Astrocyte of the cerebellum (primary cell): ENCODE measurements at regions not wholly inside any gene's neighbourhood (a gene's known extent, or its start where the extent isn't known, plus 50 kb on each side); places are given as distances from the start of the nearest gene placed in this dataset.

Source experiments
- DNase-seq: peaks from one replicate; pipeline ENCODE4 v3.0.0-alpha.2; 2011; ENCODE audit warnings: low read depth
- H3K4me3 ChIP-seq: 2 replicates; pipeline ENCODE4 v1.5.1; 2011; ENCODE audit warnings: mild to moderate bottlenecking, low read depth, low read length, moderate library complexity
- in situ Hi-C: cut with HindIII; loops from 2 replicates; pipeline ENCODE4 v1.10.0; 2017; ENCODE audit warnings: low sequenced_read_pairs
- TF ChIP-seq, protein P1 (sequence below): IDR thresholded peaks from 2 replicates; pipeline ENCODE4 v1.5.1; 2012; ENCODE audit warnings: low read length, low read depth, moderate library complexity, mild to moderate bottlenecking; ENCODE audit errors: missing control alignments

DNA sequence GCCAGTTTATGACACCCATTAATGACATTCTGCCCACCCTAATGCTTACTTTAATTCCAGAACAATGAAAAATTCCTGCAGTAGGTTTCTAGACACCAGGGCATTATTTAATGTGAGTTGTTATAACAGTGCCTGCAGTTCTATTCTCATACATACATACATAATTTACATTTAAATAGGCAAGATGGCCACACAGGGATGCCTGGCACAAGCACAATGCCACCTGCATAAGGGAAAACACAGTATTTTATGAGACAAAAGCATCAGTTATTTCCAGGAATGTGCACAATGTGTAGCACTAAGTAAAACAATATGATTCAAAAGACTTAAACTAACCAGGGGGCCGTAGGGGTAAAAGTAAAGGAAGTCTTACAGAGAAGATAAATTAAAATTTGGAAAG, 243.9 kb upstream of the SPRY2 start:
- TF ChIP-seq, protein P1, sequence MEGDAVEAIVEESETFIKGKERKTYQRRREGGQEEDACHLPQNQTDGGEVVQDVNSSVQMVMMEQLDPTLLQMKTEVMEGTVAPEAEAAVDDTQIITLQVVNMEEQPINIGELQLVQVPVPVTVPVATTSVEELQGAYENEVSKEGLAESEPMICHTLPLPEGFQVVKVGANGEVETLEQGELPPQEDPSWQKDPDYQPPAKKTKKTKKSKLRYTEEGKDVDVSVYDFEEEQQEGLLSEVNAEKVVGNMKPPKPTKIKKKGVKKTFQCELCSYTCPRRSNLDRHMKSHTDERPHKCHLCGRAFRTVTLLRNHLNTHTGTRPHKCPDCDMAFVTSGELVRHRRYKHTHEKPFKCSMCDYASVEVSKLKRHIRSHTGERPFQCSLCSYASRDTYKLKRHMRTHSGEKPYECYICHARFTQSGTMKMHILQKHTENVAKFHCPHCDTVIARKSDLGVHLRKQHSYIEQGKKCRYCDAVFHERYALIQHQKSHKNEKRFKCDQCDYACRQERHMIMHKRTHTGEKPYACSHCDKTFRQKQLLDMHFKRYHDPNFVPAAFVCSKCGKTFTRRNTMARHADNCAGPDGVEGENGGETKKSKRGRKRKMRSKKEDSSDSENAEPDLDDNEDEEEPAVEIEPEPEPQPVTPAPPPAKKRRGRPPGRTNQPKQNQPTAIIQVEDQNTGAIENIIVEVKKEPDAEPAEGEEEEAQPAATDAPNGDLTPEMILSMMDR = no peak
- no peak for DNase-seq
- H3K4me3 ChIP-seq = no peak overlapping the region
- in situ Hi-C loops = no loop called here

DNA sequence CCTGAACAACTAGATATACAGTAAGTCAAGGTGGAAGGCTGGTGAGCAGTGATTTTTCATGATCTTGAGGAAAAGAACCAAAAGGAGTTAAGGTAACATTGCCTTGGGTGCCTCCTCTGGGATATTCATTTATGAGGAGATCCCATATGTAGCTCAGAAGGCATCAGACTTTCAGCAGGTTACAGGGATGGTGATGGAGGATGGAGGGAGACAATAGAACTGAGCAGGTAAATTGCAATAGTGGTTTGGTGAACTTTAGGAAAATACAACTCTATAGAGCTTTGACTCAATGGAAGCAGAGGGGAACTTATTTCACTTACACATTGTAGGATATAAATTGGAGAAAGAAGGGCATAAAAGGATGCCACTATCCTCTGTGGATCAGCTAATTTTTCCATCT, 243.4 kb upstream of the SPRY2 start:
- TF ChIP-seq, protein P1 = no peak
- no peak overlapping the region for H3K4me3 ChIP-seq
- in situ Hi-C loops = no loop called here
- no peak for DNase-seq

DNA sequence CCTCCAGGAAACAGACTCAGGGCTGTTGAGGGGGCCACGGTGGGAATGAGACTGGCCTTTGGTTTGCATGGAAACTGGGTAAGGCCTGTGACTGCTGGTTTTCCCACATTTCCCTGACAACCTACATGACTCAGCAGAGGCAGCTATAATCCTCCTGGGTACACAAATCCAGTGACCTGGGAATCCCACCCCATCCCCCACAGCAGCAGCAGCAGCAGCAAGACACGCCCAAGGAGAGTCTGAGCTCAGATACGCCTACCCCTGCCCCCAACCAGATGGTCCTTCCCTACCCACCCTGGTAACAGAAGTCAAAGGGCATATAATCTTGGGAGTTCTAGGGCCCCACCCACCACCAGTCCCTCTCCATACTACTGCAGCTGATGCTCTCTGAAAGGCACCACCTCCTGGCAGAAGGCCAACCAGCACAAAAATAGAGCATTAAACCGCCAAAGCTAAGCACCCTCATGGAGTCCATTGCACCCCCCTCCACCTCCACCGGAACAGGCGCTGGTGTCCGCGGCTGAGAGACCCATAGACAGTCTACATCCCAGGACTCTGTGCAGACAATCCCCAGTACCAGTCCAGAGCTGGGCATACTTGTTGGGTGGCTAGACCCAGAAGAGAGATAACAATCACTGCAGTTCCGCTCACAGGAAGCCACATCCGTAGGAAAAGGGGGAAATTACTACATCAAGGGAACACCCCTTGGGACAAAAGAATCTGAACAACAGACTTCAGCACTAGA, 237.2 kb upstream of the SPRY2 start:
- in situ Hi-C loops = no loop called here
- H3K4me3 ChIP-seq = no peak overlapping the region
- no peak for DNase-seq
- TF ChIP-seq, protein P1 = no peak

DNA sequence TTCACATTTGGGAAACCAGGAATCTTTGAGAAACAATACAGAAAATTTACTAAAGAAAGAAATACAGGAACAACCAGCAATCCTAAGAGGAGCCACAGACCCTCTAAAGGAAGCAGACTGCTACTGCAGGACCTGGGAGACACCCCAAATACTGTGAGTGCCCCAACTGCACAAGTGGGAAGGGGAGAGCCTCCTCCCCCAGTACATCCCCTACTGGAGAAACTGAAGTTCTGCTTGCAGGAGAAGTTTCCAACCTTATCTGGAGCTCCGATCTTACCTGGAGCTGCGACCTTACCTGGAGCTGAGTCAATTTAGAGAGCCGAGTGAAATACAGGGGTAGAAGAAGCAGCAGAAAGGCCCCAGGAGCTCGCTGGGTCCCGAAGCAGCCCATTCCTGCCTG, 236.4 kb upstream of the SPRY2 start:
- DNase-seq = no peak
- H3K4me3 ChIP-seq = no peak overlapping the region
- in situ Hi-C loops = no loop called here
- TF ChIP-seq, protein P1 = no peak

DNA sequence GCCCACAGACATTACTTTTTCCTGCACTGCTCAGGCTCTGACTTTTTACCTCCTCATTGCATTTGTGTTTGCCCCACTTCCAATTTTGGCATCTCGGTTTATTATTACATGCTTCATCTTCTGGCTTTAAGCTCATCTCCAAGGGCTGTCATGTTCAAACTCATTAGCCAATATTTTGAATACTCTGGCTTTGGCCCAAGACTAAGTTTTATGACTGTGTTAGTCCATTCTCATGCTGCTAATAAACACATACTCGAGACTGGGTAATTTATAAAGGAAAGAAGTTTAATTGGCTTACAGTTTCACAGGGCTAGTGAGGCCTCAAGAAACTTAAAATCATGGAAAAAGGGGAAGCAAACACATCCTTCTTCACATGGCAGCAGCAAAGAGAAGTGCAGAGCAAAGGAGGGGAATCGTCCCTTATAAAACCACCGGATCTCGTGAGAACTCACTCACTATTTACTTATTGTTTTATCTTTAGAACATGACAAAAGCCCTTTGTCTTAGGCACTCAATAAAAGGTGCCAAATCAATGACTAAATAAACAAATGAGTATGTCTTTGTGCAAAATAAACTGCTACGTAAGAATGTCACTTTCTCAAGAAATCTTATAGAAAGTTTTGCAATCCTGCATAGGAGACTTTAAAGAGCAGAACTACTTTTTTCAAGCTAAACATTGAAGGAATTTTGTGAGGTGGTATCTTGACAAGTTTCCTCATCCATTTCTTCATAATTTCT, 233.4 kb upstream of the SPRY2 start:
- in situ Hi-C loops = no loop called here
- H3K4me3 ChIP-seq = no peak overlapping the region
- DNase-seq = no peak
- TF ChIP-seq, protein P1 = no peak

DNA sequence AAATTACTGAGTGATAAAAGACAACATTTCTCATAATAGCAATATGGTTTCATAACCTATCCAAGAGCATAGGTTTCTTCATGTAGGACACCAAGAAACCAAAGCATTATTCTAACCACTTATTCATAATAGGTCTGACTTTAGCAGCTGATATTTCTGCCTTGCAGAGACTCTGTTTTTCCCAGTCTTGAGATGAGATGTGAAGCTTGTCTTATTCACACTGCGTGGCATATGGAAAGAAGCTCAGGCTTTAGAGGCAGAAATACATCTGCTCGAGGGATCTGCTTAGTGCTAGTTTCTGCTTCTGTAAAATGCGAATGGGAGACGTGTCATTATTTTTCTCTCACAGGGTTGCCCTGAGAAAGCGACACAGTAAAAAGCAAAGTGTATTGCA, 232.0 kb upstream of the SPRY2 start:
- in situ Hi-C loops = no loop called here
- TF ChIP-seq, protein P1 = no peak
- no peak for DNase-seq
- no peak overlapping the region for H3K4me3 ChIP-seq
